ENCODE measurements at regions not wholly inside any gene's neighbourhood (a gene's known extent, or its start where the extent isn't known, plus 50 kb on each side); places are given as distances from the start of the nearest gene placed in this dataset.

DNA sequence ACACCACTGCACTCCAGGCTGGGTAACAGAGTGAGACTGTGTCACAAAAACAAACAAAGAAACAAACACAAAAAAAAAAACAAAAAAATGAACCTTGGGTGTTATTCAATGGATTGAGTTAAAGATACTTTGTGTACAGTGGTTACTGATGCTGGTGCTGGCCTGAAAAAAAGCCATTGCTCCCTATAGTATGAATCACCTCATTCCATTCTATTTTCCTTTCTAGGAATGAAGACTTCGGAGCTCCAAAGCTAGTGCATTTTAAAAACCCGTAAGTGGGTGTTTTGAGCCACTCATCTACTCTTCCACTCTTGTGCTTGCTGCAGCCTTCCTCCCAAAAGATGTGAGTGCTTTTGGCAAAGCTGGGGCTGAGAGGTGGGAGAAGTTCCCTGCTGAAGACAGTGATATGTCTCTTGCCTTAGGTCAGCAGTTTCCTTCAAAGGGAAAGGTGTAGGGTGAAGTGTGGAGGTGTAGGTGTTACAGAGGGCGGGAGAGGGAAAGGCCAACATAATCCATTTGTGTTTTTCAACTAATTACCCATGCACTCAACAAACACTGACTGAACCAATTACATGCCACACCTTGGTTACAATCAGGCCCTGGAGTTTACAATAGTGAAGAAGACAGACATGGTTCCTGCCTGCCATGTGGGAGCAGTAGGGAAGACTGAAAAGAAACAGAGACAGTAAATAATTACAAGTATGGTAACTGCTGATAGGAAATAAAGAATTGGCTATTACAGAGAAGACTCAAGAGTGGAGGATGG, 55.0 kb upstream of the SERBP1 start:
- DNase-seq (ENCODE audit: low read depth in 1 of 2, low spot score in 2 of 2) (no peak), FAIRE-seq (no peak)
- WGBS, 2 experiments (ENCODE audit: extremely low coverage in 1 of 2, insufficient coverage in 1 of 2, insufficient read length in 1 of 2, insufficient replicate concordance in 2 of 2, low coverage in 1 of 2, low lambda C conversion rate in 2 of 2, missing lambda C conversion rate in 1 of 2): 85% methylated on average over 3 of the region's 3 CpGs; no CpG with 5 or more reads in 1 of the 2 experiments
- no peak overlapping the region for H3K4ac ChIP-seq (replicated peaks; ENCODE audit: insufficient read length, low read depth, low read length)
- H3K4me3 ChIP-seq (ENCODE audit: extremely low read depth in 1 of 4, insufficient read depth in 2 of 4, low read depth in 3 of 4, low read length in 4 of 4): no peak overlapping the region
- no peak overlapping the region for H2BK15ac ChIP-seq (ENCODE audit: low read length)
- H4K5ac ChIP-seq (ENCODE audit: insufficient read length, low read depth, low read length): no peak overlapping the region
- no peaks in the 10 kb centered on the region for H3K9me3 ChIP-seq (ENCODE audit: insufficient read depth in 2 of 2, low read depth in 1 of 2, low read length in 1 of 2)
- POLR2A ChIA-PET (ENCODE audit: partially characterized antibody): interaction anchor here (0.9 to 1.0 kb wide), 2 partner anchors 55 to 57 kb away, joined by 3 read pairs; no protein-coding TSS in a partner anchor
- H3K79me2 ChIP-seq (ENCODE audit: control insufficient read depth in 1 of 2, insufficient read depth in 2 of 2, low read length in 2 of 2): no peaks in the 10 kb centered on the region
- no peak overlapping the region for H2AK5ac ChIP-seq (ENCODE audit: low read depth, low read length)
- H3K9ac ChIP-seq (replicated peaks in 1 of 4; ENCODE audit: extremely low read depth in 1 of 4, low read depth in 3 of 4, low read length in 3 of 4): no peak overlapping the region; a peak in 1 of 7 replicates
- no peak overlapping the region for H2BK120ac ChIP-seq (replicated peaks; ENCODE audit: low read depth, low read length)
- H3K27ac ChIP-seq (ENCODE audit: low read depth, low read length): no peak overlapping the region
- no peaks in the 10 kb centered on the region for H3K23me2 ChIP-seq (ENCODE audit: low read depth, low read length)
- no peak overlapping the region for H3K23ac ChIP-seq (ENCODE audit: insufficient read length)
- H3K14ac ChIP-seq (ENCODE audit: insufficient read length): no peak overlapping the region
- no peaks in the 10 kb centered on the region for H3K79me1 ChIP-seq (ENCODE audit: low read depth, low read length)
- H2BK12ac ChIP-seq (ENCODE audit: low read depth, low read length): no peak overlapping the region
- H4K91ac ChIP-seq (replicated peaks; ENCODE audit: insufficient read length, low read length): no peak overlapping the region
- peak overlapping the region; percentile 82; the same call in 1 of the 2 replicates for H2AFZ ChIP-seq (ENCODE audit: low read length)
- no peaks in the 10 kb centered on the region for H3K27me3 ChIP-seq (replicated peaks in 1 of 4; ENCODE audit: control insufficient read depth in 3 of 4, extremely low read depth in 1 of 4, insufficient read depth in 3 of 4, low read length in 3 of 4)
- no peak overlapping the region for H3K18ac ChIP-seq (ENCODE audit: extremely low read depth, low read length)
- H2BK5ac ChIP-seq (ENCODE audit: low read depth, low read length): no peak overlapping the region
- no peak overlapping the region for H4K8ac ChIP-seq (ENCODE audit: extremely low read depth, insufficient read depth, low read length)
- CTCF ChIA-PET (ENCODE audit: partially characterized antibody): interaction anchor here (0.6 to 8.4 kb wide), 7 partner anchors 12 to 272 kb away, joined by 3 to 93 read pairs (median 4); no protein-coding TSS in a partner anchor
- H3K4me1 ChIP-seq (replicated peaks in 1 of 4; ENCODE audit: control insufficient read depth in 3 of 4, insufficient read depth in 4 of 4, low read length in 3 of 4): peaks cover 0 to 6% (median 0%) of the 10 kb centered on the region in 4 experiments; a peak in 2 of 7 replicates
- H3K4me2 ChIP-seq (ENCODE audit: insufficient read depth in 1 of 2, low read depth in 2 of 2, low read length in 2 of 2): no peak overlapping the region
- no peaks in the 10 kb centered on the region for H4K20me1 ChIP-seq (replicated peaks in 1 of 2; ENCODE audit: control insufficient read depth in 1 of 2, insufficient read depth in 2 of 2, low read length in 2 of 2)
- no peak overlapping the region for H2BK20ac ChIP-seq (ENCODE audit: low read length)
- H3K36me3 ChIP-seq (ENCODE audit: control insufficient read depth in 2 of 4, insufficient read depth in 4 of 4, low read length in 3 of 4): no peaks in the 10 kb centered on the region
- no peak overlapping the region for H3K56ac ChIP-seq (replicated peaks; ENCODE audit: insufficient read length, low read depth, low read length)
- no peak for TF ChIP-seq SUZ12 (IDR thresholded peaks at IDR 0.05; ENCODE audit: low read length)
- TF ChIP-seq SIRT6 (IDR thresholded peaks at IDR 0.05; ENCODE audit: low read length): no peak
- no peak for TF ChIP-seq KDM5A (IDR thresholded peaks at IDR 0.05; ENCODE audit: low read length)
- no peak for TF ChIP-seq PHF8 (conservative IDR thresholded peaks at IDR 0.05; ENCODE audit: low read depth, low read length)
- TF ChIP-seq, protein P1, sequence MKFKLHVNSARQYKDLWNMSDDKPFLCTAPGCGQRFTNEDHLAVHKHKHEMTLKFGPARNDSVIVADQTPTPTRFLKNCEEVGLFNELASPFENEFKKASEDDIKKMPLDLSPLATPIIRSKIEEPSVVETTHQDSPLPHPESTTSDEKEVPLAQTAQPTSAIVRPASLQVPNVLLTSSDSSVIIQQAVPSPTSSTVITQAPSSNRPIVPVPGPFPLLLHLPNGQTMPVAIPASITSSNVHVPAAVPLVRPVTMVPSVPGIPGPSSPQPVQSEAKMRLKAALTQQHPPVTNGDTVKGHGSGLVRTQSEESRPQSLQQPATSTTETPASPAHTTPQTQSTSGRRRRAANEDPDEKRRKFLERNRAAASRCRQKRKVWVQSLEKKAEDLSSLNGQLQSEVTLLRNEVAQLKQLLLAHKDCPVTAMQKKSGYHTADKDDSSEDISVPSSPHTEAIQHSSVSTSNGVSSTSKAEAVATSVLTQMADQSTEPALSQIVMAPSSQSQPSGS (IDR thresholded peaks at IDR 0.05; ENCODE audit: low read length): no peak
- no peak for TF ChIP-seq YY1 (IDR thresholded peaks at IDR 0.05; ENCODE audit: low read depth, low read length)
- TF ChIP-seq, protein P2, sequence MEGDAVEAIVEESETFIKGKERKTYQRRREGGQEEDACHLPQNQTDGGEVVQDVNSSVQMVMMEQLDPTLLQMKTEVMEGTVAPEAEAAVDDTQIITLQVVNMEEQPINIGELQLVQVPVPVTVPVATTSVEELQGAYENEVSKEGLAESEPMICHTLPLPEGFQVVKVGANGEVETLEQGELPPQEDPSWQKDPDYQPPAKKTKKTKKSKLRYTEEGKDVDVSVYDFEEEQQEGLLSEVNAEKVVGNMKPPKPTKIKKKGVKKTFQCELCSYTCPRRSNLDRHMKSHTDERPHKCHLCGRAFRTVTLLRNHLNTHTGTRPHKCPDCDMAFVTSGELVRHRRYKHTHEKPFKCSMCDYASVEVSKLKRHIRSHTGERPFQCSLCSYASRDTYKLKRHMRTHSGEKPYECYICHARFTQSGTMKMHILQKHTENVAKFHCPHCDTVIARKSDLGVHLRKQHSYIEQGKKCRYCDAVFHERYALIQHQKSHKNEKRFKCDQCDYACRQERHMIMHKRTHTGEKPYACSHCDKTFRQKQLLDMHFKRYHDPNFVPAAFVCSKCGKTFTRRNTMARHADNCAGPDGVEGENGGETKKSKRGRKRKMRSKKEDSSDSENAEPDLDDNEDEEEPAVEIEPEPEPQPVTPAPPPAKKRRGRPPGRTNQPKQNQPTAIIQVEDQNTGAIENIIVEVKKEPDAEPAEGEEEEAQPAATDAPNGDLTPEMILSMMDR (IDR thresholded peaks at IDR 0.05; ENCODE audit: control extremely low read depth in 1 of 3, insufficient read depth in 1 of 3, low read depth in 1 of 3, low read length in 3 of 3): no peak
- no peak for TF ChIP-seq NANOG (IDR thresholded peaks at IDR 0.05; ENCODE audit: insufficient read depth, low read depth, low read length, poor library complexity, severe bottlenecking)

All from H1 (cell line).